SK-N-SH (cell line): ENCODE measurements at regions not wholly inside any gene's neighbourhood (a gene's known extent, or its start where the extent isn't known, plus 50 kb on each side); places are given as distances from the start of the nearest gene placed in this dataset.

ENCODE experiments used
- CTCF ChIA-PET: fragments of 300-600, 350-600 bp; formaldehyde crosslinking; extraction: SDS; loops from one replicate; lab custom pipeline; 2021; lab: Yijun Ruan, JAX
- POLR2A ChIA-PET: fragments of 350-600 bp; sonication (Branson Sonifier 250); formaldehyde crosslinking; extraction: SDS; loops from one replicate; lab custom pipeline; 2020; ENCODE audit warnings: antibody characterized with exemption, inconsistent platforms; lab: Yijun Ruan, JAX
- DNase-seq: peaks from one replicate; pipeline ENCODE4 v3.0.0; 2012
- H2AFZ ChIP-seq: fragments of 200-600 bp; sonication (generic); 2 replicates; pipeline ENCODE4 v1.8.1; 2016; ENCODE audit warnings: antibody characterized with exemption, mild to moderate bottlenecking, low read depth
- H3F3A ChIP-seq: fragments of 200-600 bp; sonication (generic); replicated peaks from 2 replicates; pipeline ENCODE3; 2016; ENCODE audit warnings: antibody characterized with exemption, mild to moderate bottlenecking; ENCODE audit not compliant: insufficient read depth
- H3K27ac ChIP-seq, 2 experiments: fragments of 200-500 bp in 1 of 2; fragments of 200-600 bp in 1 of 2; sonication (Bioruptor generic) in 1 of 2; sonication (generic), shearing (Covaris generic) in 1 of 2; 2 replicates each; pipeline versions ENCODE4 v1.5.1 to v1.6.1; 2014 to 2016; ENCODE audit warnings: low read depth in 2 of 2, inconsistent platforms in 1 of 2, low read length in 1 of 2, mild to moderate bottlenecking in 1 of 2, mixed read lengths in 1 of 2
- H3K27me3 ChIP-seq: fragments of 200-600 bp; sonication (generic), shearing (Covaris generic); 2 replicates; pipeline ENCODE4 v1.6.1; 2016; ENCODE audit warnings: mixed run types; ENCODE audit not compliant: insufficient read depth
- H3K36me3 ChIP-seq, 2 experiments: fragments of 200-500 bp in 1 of 2; fragments of 200-600 bp in 1 of 2; sonication (Bioruptor generic) in 1 of 2; sonication (generic) in 1 of 2; replicated peaks in 1 of 2; 2 replicates each; pipeline versions ENCODE3 to v1.5.1; 2014 to 2016; ENCODE audit warnings: low read length in 1 of 2, mild to moderate bottlenecking in 1 of 2; ENCODE audit not compliant: insufficient read depth in 2 of 2, control insufficient read depth in 1 of 2
- H3K4me1 ChIP-seq, 2 experiments: fragments of 200-500 bp in 1 of 2; fragments of 200-600 bp in 1 of 2; sonication (Bioruptor generic) in 1 of 2; sonication (generic), shearing (Covaris generic) in 1 of 2; 2 replicates each; pipeline versions ENCODE4 v1.5.1 to v1.6.1; 2014 to 2016; ENCODE audit warnings: low read depth in 1 of 2, low read length in 1 of 2, mixed run types in 1 of 2; ENCODE audit not compliant: insufficient read depth in 2 of 2, control insufficient read depth in 1 of 2
- H3K4me2 ChIP-seq: fragments of 200-600 bp; sonication (generic), shearing (Covaris generic); 2 replicates; pipeline ENCODE4 v1.6.1; 2017; ENCODE audit warnings: mixed run types
- H3K4me3 ChIP-seq, 2 experiments: fragments of 200-500 bp in 1 of 2; fragments of 200-600 bp in 1 of 2; sonication (Bioruptor generic) in 1 of 2; sonication (generic), shearing (Covaris generic) in 1 of 2; 2 replicates each; pipeline versions ENCODE4 v1.5.1 to v1.8.1; 2014 to 2016; ENCODE audit warnings: low read depth in 2 of 2, inconsistent platforms in 1 of 2, low read length in 1 of 2, mild to moderate bottlenecking in 1 of 2, mixed read lengths in 1 of 2, moderate library complexity in 1 of 2
- H3K79me2 ChIP-seq: fragments of 200-600 bp; sonication (generic); 2 replicates; pipeline ENCODE4 v1.8.1; 2017; ENCODE audit warnings: mild to moderate bottlenecking; ENCODE audit not compliant: insufficient read depth
- H3K9ac ChIP-seq: fragments of 200-600 bp; sonication (generic); 2 replicates; pipeline ENCODE4 v1.6.1; 2017; ENCODE audit warnings: mixed run types
- H3K9me2 ChIP-seq: fragments of 200-600 bp; sonication (generic); 2 replicates; pipeline ENCODE4 v1.6.1; 2017; ENCODE audit warnings: mixed run types
- H3K9me3 ChIP-seq: fragments of 200-600 bp; sonication (generic); 2 replicates; pipeline ENCODE4 v1.6.1; 2017; ENCODE audit warnings: mixed run types, mild to moderate bottlenecking, moderate library complexity
- H4K20me1 ChIP-seq: fragments of 200-600 bp; sonication (generic); 2 replicates; pipeline ENCODE4 v1.6.1; 2017; ENCODE audit warnings: mild to moderate bottlenecking, mixed run types; ENCODE audit not compliant: insufficient read depth
- CHD2 ChIP-seq: fragments of 150-350 bp; IDR thresholded peaks from 2 replicates; pipeline ENCODE4 v1.6.1; 2018; ENCODE audit warnings: low read length; ENCODE audit not compliant: partially characterized antibody
- EP300 ChIP-seq, 2 experiments: IDR thresholded peaks; 2 replicates each; pipeline versions ENCODE4 v1.4.0 to v1.6.1; 2012; ENCODE audit warnings: borderline replicate concordance in 1 of 2, low read depth in 1 of 2, low read length in 1 of 2
- FOXM1 ChIP-seq: IDR thresholded peaks from 2 replicates; pipeline ENCODE4 v1.4.0; 2012; ENCODE audit warnings: low read depth, mild to moderate bottlenecking
- GABPA ChIP-seq: IDR thresholded peaks from 2 replicates; pipeline ENCODE4 v1.4.0; 2012; ENCODE audit warnings: low read depth, mild to moderate bottlenecking
- MXI1 ChIP-seq: IDR thresholded peaks from 2 replicates; pipeline ENCODE4 v1.6.1; 2012; ENCODE audit warnings: mild to moderate bottlenecking, low read depth, low read length, improper control_type of control experiment
- NFIC ChIP-seq: IDR thresholded peaks from 2 replicates; pipeline ENCODE4 v1.4.0; 2012; ENCODE audit warnings: borderline replicate concordance
- PBX3 ChIP-seq: IDR thresholded peaks from 2 replicates; pipeline ENCODE4; 2012
- RAD21 ChIP-seq: IDR thresholded peaks from 2 replicates; pipeline ENCODE4 v1.6.1; 2012; ENCODE audit warnings: mild to moderate bottlenecking, low read length
- RFX5 ChIP-seq: IDR thresholded peaks from 2 replicates; pipeline ENCODE4 v1.6.1; 2012; ENCODE audit warnings: mild to moderate bottlenecking, improper control_type of control experiment, low read length
- RXRA ChIP-seq: IDR thresholded peaks from 2 replicates; pipeline ENCODE4 v1.4.0; 2012; ENCODE audit warnings: low read depth, mild to moderate bottlenecking, borderline replicate concordance
- SMC3 ChIP-seq: IDR thresholded peaks from 2 replicates; pipeline ENCODE4 v1.6.1; 2012; ENCODE audit warnings: low read depth, low read length, improper control_type of control experiment
- TCF12 ChIP-seq: IDR thresholded peaks from 2 replicates; pipeline ENCODE4 v1.4.0; 2012
- TEAD4 ChIP-seq: IDR thresholded peaks from 2 replicates; pipeline ENCODE4 v1.4.0; 2012; ENCODE audit warnings: mild to moderate bottlenecking, borderline replicate concordance; ENCODE audit not compliant: insufficient read depth
- WGBS: methylation state at CpG from one replicate; pipeline ENCODE4 v1.1.6; 2017; ENCODE audit warnings: low lambda C conversion rate; 5-methylcytosine and 5-hydroxymethylcytosine counted together
- TF ChIP-seq, protein P1 (sequence below): IDR thresholded peaks from 2 replicates; pipeline ENCODE4 v1.4.0; 2012; ENCODE audit warnings: low read depth, borderline replicate concordance
- TF ChIP-seq, protein P2 (sequence below): IDR thresholded peaks from 2 replicates; pipeline ENCODE4 v1.4.0; 2012; ENCODE audit warnings: low read depth
- TF ChIP-seq, protein P3 (sequence below): IDR thresholded peaks from 2 replicates; pipeline ENCODE4 v1.4.0; 2012; ENCODE audit warnings: low read depth, borderline replicate concordance
- TF ChIP-seq, protein P4 (sequence below): fragments of 150-350 bp; IDR thresholded peaks from 2 replicates; pipeline ENCODE4 v1.6.1; 2016; ENCODE audit warnings: mild to moderate bottlenecking, low read depth, low read length
- TF ChIP-seq, protein P5 (sequence below): fragments of 150-350 bp; IDR thresholded peaks from 2 replicates; pipeline ENCODE4 v1.6.1; 2017; ENCODE audit warnings: antibody characterized with exemption, low read length, low read depth, borderline replicate concordance

DNA sequence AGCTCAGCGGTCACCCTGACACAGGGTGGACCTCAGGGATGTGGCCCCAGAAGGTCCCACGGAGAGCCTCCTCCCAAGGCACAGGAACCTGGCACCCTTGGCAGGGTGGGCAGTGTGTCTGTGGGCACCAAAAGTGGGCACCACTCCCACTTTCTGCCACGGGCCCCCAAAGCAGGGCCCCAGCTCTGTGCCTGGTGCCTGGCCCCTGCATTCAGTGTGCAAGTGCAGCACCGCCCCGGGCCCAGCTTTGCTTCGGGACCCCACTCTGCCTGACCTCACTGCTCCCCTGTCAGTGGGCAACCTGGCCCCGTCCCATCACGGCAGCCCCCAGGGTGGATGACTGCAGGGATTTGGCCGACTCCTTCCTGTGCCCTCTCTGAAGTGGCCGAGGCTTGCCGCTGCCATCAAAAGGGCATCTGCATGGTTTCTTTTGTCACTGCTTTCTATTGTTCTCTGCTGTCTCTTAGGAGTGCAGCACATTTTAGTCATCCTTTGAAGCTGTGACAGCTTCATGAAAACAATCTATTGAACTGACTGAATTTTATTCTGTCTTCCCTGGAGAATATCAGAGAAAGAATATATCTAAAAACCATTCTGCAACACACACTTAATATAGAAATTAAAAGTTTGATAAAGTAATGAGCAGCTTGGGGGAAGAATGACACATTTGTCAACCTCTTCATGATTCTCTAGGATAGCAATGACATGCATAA lies 302.4 kb downstream of the FAM47B start (continued):
- TF ChIP-seq, protein P1, sequence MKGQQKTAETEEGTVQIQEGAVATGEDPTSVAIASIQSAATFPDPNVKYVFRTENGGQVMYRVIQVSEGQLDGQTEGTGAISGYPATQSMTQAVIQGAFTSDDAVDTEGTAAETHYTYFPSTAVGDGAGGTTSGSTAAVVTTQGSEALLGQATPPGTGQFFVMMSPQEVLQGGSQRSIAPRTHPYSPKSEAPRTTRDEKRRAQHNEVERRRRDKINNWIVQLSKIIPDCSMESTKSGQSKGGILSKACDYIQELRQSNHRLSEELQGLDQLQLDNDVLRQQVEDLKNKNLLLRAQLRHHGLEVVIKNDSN = no peak

DNA sequence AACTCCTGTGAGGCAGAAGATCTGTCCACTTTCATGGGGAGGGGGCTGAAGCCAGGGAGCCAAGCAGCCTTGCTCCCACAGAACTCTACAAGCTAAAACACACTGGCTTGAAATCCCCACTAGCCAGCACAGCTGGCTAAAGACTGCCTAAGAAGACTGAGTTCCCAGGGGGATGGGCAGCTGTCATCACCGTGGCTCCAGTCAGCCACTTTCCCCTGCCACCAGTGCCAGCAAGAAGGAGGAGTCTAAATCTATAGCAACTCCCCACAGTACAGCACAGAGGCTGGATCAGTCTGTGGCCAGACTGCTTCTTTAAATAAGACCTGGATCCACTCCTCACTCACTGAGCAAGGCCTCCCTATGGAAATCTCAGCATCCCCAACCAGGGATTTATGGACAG lies 308.6 kb downstream of the FAM47B start:
- no peak for DNase-seq
- Histone ChIP-seq H3K4me2 (no peak overlapping the region), H3F3A (no peaks in the 10 kb centered on the region), H3K4me1 (no peaks in the 10 kb centered on the region), H3K27me3 (no peaks in the 10 kb centered on the region), H3K36me3 (no peaks in the 10 kb centered on the region), H3K9me2 (no peaks in the 10 kb centered on the region), H3K79me2 (no peaks in the 10 kb centered on the region), H3K4me3 (no peak overlapping the region), H3K9ac (no peak overlapping the region), H2AFZ (no peak overlapping the region), H4K20me1 (no peaks in the 10 kb centered on the region), H3K27ac (no peak overlapping the region), H3K9me3 (no peaks in the 10 kb centered on the region)
- CTCF ChIA-PET = no interaction called here
- 0% methylated on average over 1 of the region's 1 CpG for WGBS
- POLR2A ChIA-PET = no interaction called here
- TF ChIP-seq RFX5 (no peak), RXRA (no peak), MXI1 (no peak), FOXM1 (no peak), CHD2 (no peak), SMC3 (no peak), GABPA (no peak), EP300 (IDR thresholded peaks at IDR 0.05; ENCODE audit: borderline replicate concordance in 1 of 2, low read depth in 1 of 2, low read length in 1 of 2) (no peak), TEAD4 (no peak), TCF12 (no peak), RAD21 (no peak), PBX3 (no peak), NFIC (no peak)
- TF ChIP-seq, protein P2, sequence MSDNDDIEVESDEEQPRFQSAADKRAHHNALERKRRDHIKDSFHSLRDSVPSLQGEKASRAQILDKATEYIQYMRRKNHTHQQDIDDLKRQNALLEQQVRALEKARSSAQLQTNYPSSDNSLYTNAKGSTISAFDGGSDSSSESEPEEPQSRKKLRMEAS = no peak
- TF ChIP-seq, protein P3, sequence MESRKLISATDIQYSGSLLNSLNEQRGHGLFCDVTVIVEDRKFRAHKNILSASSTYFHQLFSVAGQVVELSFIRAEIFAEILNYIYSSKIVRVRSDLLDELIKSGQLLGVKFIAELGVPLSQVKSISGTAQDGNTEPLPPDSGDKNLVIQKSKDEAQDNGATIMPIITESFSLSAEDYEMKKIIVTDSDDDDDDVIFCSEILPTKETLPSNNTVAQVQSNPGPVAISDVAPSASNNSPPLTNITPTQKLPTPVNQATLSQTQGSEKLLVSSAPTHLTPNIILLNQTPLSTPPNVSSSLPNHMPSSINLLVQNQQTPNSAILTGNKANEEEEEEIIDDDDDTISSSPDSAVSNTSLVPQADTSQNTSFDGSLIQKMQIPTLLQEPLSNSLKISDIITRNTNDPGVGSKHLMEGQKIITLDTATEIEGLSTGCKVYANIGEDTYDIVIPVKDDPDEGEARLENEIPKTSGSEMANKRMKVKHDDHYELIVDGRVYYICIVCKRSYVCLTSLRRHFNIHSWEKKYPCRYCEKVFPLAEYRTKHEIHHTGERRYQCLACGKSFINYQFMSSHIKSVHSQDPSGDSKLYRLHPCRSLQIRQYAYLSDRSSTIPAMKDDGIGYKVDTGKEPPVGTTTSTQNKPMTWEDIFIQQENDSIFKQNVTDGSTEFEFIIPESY = no peak
- TF ChIP-seq, protein P4, sequence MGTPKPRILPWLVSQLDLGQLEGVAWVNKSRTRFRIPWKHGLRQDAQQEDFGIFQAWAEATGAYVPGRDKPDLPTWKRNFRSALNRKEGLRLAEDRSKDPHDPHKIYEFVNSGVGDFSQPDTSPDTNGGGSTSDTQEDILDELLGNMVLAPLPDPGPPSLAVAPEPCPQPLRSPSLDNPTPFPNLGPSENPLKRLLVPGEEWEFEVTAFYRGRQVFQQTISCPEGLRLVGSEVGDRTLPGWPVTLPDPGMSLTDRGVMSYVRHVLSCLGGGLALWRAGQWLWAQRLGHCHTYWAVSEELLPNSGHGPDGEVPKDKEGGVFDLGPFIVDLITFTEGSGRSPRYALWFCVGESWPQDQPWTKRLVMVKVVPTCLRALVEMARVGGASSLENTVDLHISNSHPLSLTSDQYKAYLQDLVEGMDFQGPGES = no peak
- TF ChIP-seq, protein P1 = no peak
- TF ChIP-seq, protein P5, sequence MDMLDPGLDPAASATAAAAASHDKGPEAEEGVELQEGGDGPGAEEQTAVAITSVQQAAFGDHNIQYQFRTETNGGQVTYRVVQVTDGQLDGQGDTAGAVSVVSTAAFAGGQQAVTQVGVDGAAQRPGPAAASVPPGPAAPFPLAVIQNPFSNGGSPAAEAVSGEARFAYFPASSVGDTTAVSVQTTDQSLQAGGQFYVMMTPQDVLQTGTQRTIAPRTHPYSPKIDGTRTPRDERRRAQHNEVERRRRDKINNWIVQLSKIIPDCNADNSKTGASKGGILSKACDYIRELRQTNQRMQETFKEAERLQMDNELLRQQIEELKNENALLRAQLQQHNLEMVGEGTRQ = no peak
